ENCODE measurements at regions not wholly inside any gene's neighbourhood (a gene's known extent, or its start where the extent isn't known, plus 50 kb on each side); places are given as distances from the start of the nearest gene placed in this dataset.
"Not testable (repeated sequence)": the region's sequence is repeated elsewhere in the genome, so short reads cannot be mapped to it uniquely, and the experiment has no call there.

GRCh38 chr1:101547357-101547756 is 310.5 kb downstream of the S1PR1 start:
- H3K27ac Mint-ChIP-seq, result no peak overlapping the region
- DNase-seq (no peak), ATAC-seq (replicated peaks) (no peak)
- H3K9me3 Mint-ChIP-seq, result no peaks in the 10 kb centered on the region
- no peak overlapping the region for H3K4me3 Mint-ChIP-seq
- peaks cover 4% of the 10 kb centered on the region for H3K36me3 Mint-ChIP-seq (ENCODE audit: insufficient read depth)
- no peaks in the 10 kb centered on the region for H3K4me1 Mint-ChIP-seq (ENCODE audit: low read depth in 2 of 2)
- H3K27me3 Mint-ChIP-seq, result peaks cover 8 to 15% of the 10 kb centered on the region in 2 donors

- H3K4me1 Mint-ChIP-seq (ENCODE audit: low read depth in 2 of 2), result no peaks in the 10 kb centered on the region
- H3K27me3 Mint-ChIP-seq, result peaks cover 5 to 7% of the 10 kb centered on the region in 2 donors
- DNase-seq, result no peak
- no peaks in the 10 kb centered on the region for H3K9me3 Mint-ChIP-seq
- no peak overlapping the region for H3K4me3 Mint-ChIP-seq
- peaks cover 4% of the 10 kb centered on the region for H3K36me3 Mint-ChIP-seq (ENCODE audit: insufficient read depth)
- ATAC-seq (replicated peaks), result no peak
- no peak overlapping the region for H3K27ac Mint-ChIP-seq
Observed at GRCh38 chr1:101548376-101548775, 311.6 kb downstream of the S1PR1 start.

- H3K4me3 Mint-ChIP-seq, result no peak overlapping the region
- H3K27ac Mint-ChIP-seq, result no peak overlapping the region
- ATAC-seq (replicated peaks), result no peak
- DNase-seq, result no peak
- peaks cover 4% of the 10 kb centered on the region for H3K36me3 Mint-ChIP-seq (ENCODE audit: insufficient read depth)
- H3K4me1 Mint-ChIP-seq (ENCODE audit: low read depth in 2 of 2), result no peaks in the 10 kb centered on the region
- no peaks in the 10 kb centered on the region for H3K27me3 Mint-ChIP-seq
- H3K9me3 Mint-ChIP-seq, result no peaks in the 10 kb centered on the region
Observed at GRCh38 chr1:101550581-101550980, 313.8 kb downstream of the S1PR1 start.

GRCh38 chr1:101566883-101567538 is 330.2 kb downstream of the S1PR1 start:
- Mint-ChIP-seq H3K27me3 (peaks cover 0 to 18% of the 10 kb centered on the region in 2 donors), H3K9me3 (no peaks in the 10 kb centered on the region), H3K4me1 (ENCODE audit: low read depth in 2 of 2) (no peaks in the 10 kb centered on the region), H3K36me3 (ENCODE audit: insufficient read depth) (peaks cover 5% of the 10 kb centered on the region), H3K27ac (no peak overlapping the region), H3K4me3 (no peak overlapping the region)
- ATAC-seq (replicated peaks), result no peak
- no peak for DNase-seq

- DNase-seq (peak; percentile 20 to 35 (median 22)), ATAC-seq (replicated peaks) (peak; percentile 72)
- no peak overlapping the region for H3K4me3 Mint-ChIP-seq
- no peaks in the 10 kb centered on the region for H3K4me1 Mint-ChIP-seq (ENCODE audit: low read depth in 2 of 2)
- peaks cover 0 to 18% of the 10 kb centered on the region in 2 donors for H3K27me3 Mint-ChIP-seq
- H3K36me3 Mint-ChIP-seq (ENCODE audit: insufficient read depth), result peaks cover 5% of the 10 kb centered on the region
- H3K9me3 Mint-ChIP-seq, result no peaks in the 10 kb centered on the region
- no peak overlapping the region for H3K27ac Mint-ChIP-seq
Observed at GRCh38 chr1:101567582-101568189, 330.9 kb downstream of the S1PR1 start.

- H3K27me3 Mint-ChIP-seq, result peaks cover 12 to 27% of the 10 kb centered on the region in 2 donors
Observed at GRCh38 chr1:101587741-101588140, 350.9 kb downstream of the S1PR1 start.

GRCh38 chr1:101588677-101589076 is 351.9 kb downstream of the S1PR1 start:
- no peak overlapping the region for H3K4me3 Mint-ChIP-seq
- ATAC-seq (replicated peaks), result no peak

More at GRCh38 chr1:101587741-101588140, 350.9 kb downstream of the S1PR1 start:
- Mint-ChIP-seq H3K9me3 (no peaks in the 10 kb centered on the region), H3K4me1 (ENCODE audit: low read depth in 2 of 2) (no peaks in the 10 kb centered on the region), H3K4me3 (no peak overlapping the region), H3K36me3 (ENCODE audit: insufficient read depth) (no peaks in the 10 kb centered on the region), H3K27ac (no peak overlapping the region)
- DNase-seq (no peak), ATAC-seq (replicated peaks) (no peak)

GRCh38 chr1:101592845-101593244 is 356.0 kb downstream of the S1PR1 start:
- peaks cover 9 to 10% of the 10 kb centered on the region in 2 donors for H3K27me3 Mint-ChIP-seq
- ATAC-seq (replicated peaks), result no peak
- no peaks in the 10 kb centered on the region for H3K4me1 Mint-ChIP-seq (ENCODE audit: low read depth in 2 of 2)
- no peaks in the 10 kb centered on the region for H3K36me3 Mint-ChIP-seq (ENCODE audit: insufficient read depth)
- H3K9me3 Mint-ChIP-seq, result no peaks in the 10 kb centered on the region
- no peak for DNase-seq
- no peak overlapping the region for H3K4me3 Mint-ChIP-seq
- no peak overlapping the region for H3K27ac Mint-ChIP-seq

More at GRCh38 chr1:101588677-101589076, 351.9 kb downstream of the S1PR1 start:
- Mint-ChIP-seq H3K27me3 (peaks cover 3 to 17% of the 10 kb centered on the region in 2 donors), H3K9me3 (no peaks in the 10 kb centered on the region), H3K36me3 (ENCODE audit: insufficient read depth) (no peaks in the 10 kb centered on the region), H3K27ac (no peak overlapping the region), H3K4me1 (ENCODE audit: low read depth in 2 of 2) (no peaks in the 10 kb centered on the region)
- DNase-seq, result no peak

GRCh38 chr1:101595881-101596374 is 359.1 kb downstream of the S1PR1 start:
- no peaks in the 10 kb centered on the region for H3K9me3 Mint-ChIP-seq
- H3K27ac Mint-ChIP-seq, result no peak overlapping the region
- DNase-seq, result no peak
- no peaks in the 10 kb centered on the region for H3K4me1 Mint-ChIP-seq (ENCODE audit: low read depth in 2 of 2)
- ATAC-seq (replicated peaks), result no peak
- H3K36me3 Mint-ChIP-seq (ENCODE audit: insufficient read depth), result no peaks in the 10 kb centered on the region
- peaks cover 0 to 9% of the 10 kb centered on the region in 2 donors for H3K27me3 Mint-ChIP-seq
- H3K4me3 Mint-ChIP-seq, result no peak overlapping the region

GRCh38 chr1:101600615-101601014 is 363.8 kb downstream of the S1PR1 start:
- ATAC-seq (replicated peaks); H3K36me3 Mint-ChIP-seq (ENCODE audit: insufficient read depth); H3K4me1 Mint-ChIP-seq (ENCODE audit: low read depth in 2 of 2); H3K4me3 Mint-ChIP-seq; H3K27ac Mint-ChIP-seq; H3K9me3 Mint-ChIP-seq; DNase-seq: not testable (repeated sequence)
- peaks cover 9 to 14% of the 10 kb centered on the region in 2 donors for H3K27me3 Mint-ChIP-seq

GRCh38 chr1:101603726-101604125 is 366.9 kb downstream of the S1PR1 start:
- ATAC-seq (replicated peaks) (no peak), DNase-seq (no peak)
- no peaks in the 10 kb centered on the region for H3K4me1 Mint-ChIP-seq (ENCODE audit: low read depth in 2 of 2)
- H3K27ac Mint-ChIP-seq, result no peak overlapping the region
- H3K27me3 Mint-ChIP-seq, result peaks cover 14% of the 10 kb centered on the region in 2 donors
- H3K36me3 Mint-ChIP-seq (ENCODE audit: insufficient read depth), result no peaks in the 10 kb centered on the region
- no peaks in the 10 kb centered on the region for H3K9me3 Mint-ChIP-seq
- H3K4me3 Mint-ChIP-seq, result no peak overlapping the region

GRCh38 chr1:101605878-101606277 is 369.1 kb downstream of the S1PR1 start:
- peaks cover 14 to 20% of the 10 kb centered on the region in 2 donors for H3K27me3 Mint-ChIP-seq
- no peaks in the 10 kb centered on the region for H3K36me3 Mint-ChIP-seq (ENCODE audit: insufficient read depth)
- H3K27ac Mint-ChIP-seq, result no peak overlapping the region
- DNase-seq, result no peak
- ATAC-seq (replicated peaks), result no peak
- H3K4me3 Mint-ChIP-seq, result no peak overlapping the region
- H3K9me3 Mint-ChIP-seq, result peaks cover 0 to 15% of the 10 kb centered on the region in 2 donors
- no peaks in the 10 kb centered on the region for H3K4me1 Mint-ChIP-seq (ENCODE audit: low read depth in 2 of 2)

GRCh38 chr1:101613546-101613945 is 376.7 kb downstream of the S1PR1 start:
- Mint-ChIP-seq H3K36me3 (ENCODE audit: insufficient read depth) (no peaks in the 10 kb centered on the region), H3K9me3 (peaks cover 0 to 15% of the 10 kb centered on the region in 2 donors), H3K4me1 (ENCODE audit: low read depth in 2 of 2) (no peaks in the 10 kb centered on the region), H3K4me3 (no peak overlapping the region), H3K27ac (no peak overlapping the region), H3K27me3 (peaks cover 0 to 7% of the 10 kb centered on the region in 2 donors)
- ATAC-seq (replicated peaks), result no peak
- DNase-seq, result no peak

GRCh38 chr1:101618900-101619299 is 377.8 kb downstream of the OLFM3 start:
- DNase-seq (no peak), ATAC-seq (replicated peaks) (no peak)
- Mint-ChIP-seq H3K36me3 (ENCODE audit: insufficient read depth) (no peaks in the 10 kb centered on the region), H3K4me3 (no peak overlapping the region), H3K27ac (no peak overlapping the region), H3K27me3 (peaks cover 6 to 14% of the 10 kb centered on the region in 2 donors), H3K9me3 (no peaks in the 10 kb centered on the region), H3K4me1 (ENCODE audit: low read depth in 2 of 2) (no peaks in the 10 kb centered on the region)

All from effector memory CD8-positive, alpha-beta T cell (primary cell).